HG02943 (cell line): ENCODE measurements at regions not wholly inside any gene's neighbourhood (a gene's known extent, or its start where the extent isn't known, plus 50 kb on each side); places are given as distances from the start of the nearest gene placed in this dataset.
"Not testable (repeated sequence)": the region's sequence is repeated elsewhere in the genome, so short reads cannot be mapped to it uniquely, and the experiment has no call there.

ENCODE experiments used
- ATAC-seq: cut with Tn5 transposase; IDR thresholded peaks from one replicate; pipeline ENCODE4 v1.9.1; 2021; ENCODE audit warnings: mild to moderate bottlenecking, low read depth, moderate library complexity; ENCODE audit not compliant: unreplicated experiment

DNA sequence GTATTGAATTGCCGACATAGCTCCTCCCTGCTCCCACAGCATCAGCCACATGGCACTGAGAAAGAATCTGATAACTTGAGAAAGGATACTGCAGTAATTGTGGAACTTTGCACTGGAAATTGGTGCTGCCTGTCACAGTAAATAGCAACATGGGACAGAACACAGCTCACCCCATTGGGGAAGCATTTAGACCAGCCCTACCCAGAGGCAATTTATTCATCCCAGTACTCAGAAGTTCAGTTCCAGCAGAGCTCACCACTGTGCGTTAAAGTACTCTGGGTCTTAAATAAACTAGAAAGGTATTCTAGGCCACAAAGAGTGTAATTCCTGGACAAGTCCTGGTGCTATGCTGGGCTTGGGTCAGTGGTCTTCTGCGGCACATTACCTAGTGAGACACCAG lies 347.1 kb downstream of the PYDC2 start:
- no peak for ATAC-seq

DNA sequence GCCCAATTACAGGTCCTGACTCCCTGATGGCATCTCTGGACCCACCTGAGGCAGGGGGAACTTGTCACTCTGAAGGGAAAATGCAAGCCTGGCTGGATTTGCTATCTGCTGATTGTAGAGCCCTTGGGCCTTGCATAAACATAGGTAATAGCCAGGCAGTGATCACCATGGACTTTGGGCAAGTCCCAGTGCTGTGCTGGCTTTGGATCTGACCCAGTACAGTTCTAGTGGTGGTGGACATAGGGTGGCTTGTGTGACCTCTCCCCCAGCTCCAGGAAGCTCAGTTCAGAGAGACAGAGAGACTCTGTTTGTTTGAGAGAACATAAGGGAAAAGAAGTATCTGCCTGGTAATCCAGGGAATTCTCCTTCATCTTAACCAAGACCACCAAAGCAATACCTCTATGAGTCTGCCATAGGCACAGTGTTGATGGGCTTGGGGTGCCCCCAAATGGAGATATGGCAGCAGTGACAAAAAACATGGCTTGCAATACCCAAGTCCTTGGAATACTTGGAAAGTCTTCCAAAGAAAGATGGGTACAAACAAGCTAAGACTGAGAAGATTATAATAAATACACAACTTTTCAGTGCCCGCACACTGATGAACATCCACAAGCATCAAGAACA lies 348.5 kb downstream of the PYDC2 start:
- no peak for ATAC-seq

DNA sequence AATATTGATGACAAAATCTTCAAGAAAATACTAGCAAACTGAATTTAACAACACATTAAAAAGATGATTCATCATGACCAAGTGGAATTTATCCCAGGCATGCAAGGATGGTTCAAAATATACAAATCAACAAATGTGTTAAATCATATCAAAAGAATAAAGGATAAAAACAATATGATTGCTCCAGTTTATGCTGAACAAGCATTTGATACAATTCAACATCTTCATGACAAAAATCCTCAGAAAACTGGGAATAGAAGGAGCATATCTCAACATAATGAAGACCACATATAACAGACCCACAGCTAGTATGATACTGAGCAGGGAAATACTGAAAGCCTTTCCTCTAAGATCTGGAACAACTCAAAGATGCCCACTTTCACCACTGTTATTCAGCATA lies 352.3 kb downstream of the PYDC2 start:
- no peak for ATAC-seq

DNA sequence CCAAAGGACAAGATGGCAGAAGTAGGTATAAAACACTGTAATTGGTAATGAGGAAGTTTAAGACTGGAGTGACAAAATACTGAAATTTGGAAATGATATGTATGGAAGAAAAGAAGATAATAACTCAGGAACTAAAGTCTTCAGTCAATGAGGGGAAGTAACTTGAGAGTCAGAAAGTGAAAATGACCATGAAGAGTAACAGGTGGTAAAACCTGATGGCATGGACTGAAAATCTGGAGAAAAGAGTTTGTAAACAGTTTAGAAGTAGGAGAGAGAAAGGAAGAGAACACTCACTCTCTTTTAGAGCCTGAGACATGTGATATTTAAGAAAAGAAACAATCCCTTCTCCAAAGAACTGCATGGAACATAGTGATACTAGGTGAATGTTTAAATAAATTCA lies 387.9 kb downstream of the PYDC2 start:
- ATAC-seq: no peak

DNA sequence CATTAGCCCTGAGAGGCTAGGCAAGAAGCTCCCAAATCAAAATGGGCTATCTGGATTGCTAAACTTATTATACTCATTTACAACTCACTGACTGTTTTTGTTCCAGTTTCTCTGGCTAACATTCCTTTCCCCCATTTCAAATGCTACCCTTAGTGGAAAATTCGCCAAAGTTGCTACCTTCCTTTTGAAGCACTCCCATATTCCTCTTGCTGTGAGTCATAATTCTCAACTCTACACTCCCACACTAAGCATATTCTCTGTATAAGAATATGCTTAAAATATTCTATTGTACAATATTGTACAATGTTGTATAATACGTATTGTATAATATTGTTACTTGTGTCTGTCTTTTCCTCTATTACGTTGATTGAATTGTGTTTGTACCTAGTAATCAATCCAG lies 398.6 kb downstream of the PYDC2 start:
- no peak for ATAC-seq

DNA sequence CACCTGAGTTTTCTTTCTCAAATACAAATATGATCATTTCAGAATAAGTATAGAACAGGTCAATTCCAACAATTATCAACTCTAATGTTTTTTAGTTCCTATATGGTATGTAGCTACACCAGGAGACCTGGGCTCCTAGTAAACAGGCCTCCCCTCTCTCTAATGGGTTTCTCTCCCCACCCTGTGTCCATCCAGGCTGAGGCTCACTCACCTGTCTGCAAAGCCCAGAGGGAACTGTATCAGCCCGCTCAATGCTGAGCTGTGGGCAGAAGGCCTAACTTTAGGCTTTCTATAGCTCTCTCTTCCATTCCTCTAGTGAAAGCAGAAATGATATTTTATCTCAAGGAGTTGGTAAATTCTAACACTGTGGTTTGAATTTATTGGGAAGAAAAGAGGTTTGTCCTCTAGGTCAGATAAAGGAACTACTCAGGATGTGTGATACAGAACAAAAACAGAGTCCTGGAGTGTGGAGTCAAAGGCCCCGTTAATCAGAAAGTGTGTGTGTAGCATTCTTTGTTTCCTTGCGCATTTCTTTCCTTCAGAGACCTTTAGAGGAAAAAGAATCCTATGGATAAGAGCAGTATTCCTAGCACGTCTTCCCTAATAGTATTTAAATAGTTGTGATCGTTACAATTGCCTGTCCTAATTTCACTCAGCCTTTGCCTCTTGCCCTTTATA lies 408.9 kb downstream of the PYDC2 start:
- no peak for ATAC-seq

DNA sequence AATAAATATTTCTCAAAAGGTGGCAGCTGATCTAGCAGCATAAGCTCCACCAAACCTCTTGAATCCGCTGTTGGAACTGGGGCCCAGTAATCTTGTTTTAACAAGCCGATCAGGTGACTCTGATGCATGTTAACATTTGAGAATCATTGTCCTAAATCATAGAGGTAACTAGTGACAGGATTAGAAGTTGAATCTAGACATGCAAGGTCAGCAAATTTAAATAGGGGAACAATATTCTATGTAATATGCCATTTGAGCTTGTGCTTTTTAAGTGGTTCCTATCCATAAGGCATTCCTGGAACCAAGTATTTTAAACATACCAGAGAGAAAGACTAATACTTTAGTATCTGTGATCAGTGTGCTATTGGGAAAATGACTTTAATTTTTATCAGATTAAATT lies 412.8 kb downstream of the PYDC2 start:
- no peak for ATAC-seq

DNA sequence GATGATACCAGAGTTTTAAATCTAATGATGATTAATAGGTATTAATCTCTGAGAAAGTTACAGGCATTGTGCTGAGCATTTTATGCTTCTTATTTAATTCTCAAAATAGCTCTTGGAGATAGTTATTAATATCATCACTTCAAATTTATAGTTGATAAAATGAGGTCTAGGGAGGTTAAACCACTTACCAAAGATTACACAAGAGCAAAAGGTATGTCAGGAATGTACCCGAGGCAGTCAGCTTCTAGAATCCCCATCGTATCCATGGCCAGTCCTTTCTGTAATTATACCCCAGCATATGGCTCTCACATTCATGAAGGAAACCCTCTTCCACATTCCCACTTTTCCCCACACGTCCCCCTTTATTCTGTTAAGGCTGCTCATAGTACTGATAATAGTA lies 421.3 kb downstream of the PYDC2 start:
- no peak for ATAC-seq

DNA sequence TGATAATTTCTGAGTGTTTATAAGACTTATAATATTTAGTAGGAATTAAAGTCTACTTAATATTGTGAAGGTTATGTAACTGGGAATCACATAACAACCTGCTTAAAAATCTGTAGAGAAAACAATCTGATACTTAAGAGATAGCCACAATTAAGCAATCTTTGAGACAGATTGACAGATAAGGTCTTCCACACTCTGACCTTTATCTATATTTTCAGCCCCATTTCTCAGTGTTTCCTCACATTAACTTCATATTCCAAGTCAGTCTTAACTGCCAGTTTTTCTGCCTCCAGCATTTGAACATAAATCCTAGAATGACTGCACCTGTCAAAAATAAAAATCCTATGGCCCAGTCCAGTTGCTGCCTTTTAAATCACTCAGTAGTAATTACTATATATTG lies 423.2 kb downstream of the PYDC2 start:
- no peak for ATAC-seq

DNA sequence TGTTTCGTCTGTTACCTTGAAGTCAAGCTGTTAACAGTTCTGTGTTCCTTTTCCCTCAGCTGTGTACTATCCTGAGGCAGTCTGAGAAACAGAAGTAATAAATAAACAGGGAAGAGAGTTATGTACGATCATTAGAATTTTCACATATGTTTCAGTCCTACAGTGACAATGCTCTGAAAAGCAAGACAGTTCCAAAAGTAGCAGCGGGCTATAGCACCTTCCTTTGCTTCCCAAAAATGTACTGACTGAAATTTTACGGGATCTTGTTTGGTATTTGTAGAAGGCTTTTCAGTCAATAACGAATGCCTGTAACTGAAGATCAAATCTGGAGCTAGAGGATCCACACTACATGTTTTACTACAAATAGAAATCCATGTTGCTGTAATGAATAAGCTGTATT lies 428.1 kb downstream of the PYDC2 start:
- ATAC-seq: no peak

DNA sequence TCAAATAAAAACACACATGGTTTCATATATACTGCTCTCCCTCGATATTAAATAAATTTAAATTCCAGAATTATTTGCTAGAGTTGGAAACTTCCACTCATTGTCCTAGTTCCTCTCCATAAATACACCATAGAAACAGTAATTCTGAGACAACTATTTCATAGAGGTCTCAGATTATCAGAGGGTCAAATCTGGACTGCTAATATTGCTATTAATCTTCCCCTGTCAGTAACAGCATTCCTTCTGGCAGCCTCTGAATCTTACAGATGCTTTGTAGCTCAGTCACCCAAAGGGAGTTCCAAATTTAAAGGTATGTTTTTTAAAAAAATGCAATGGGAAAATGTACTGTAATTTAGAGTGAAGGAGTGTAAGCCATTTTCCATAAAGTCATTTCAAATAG lies 428.8 kb downstream of the PYDC2 start:
- ATAC-seq: no peak

DNA sequence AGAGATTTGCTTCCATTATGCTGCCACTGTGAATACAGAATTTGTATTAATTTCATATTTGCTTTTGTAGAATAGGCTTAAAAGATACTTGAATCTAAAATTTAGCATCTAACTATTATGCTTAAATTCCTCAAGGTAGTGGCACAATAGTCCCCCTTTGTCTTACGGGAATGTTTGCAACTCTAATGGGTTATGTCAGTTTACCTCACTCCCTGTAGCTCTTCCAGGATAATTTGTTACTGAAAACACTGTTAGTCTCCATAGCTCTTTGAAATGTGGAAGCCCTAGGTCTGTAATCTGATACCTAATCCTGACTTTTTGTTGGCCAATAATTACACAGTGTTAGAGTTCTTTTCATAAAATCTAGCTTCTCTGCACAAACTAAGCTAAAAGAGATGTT lies 433.4 kb downstream of the PYDC2 start:
- ATAC-seq: no peak

DNA sequence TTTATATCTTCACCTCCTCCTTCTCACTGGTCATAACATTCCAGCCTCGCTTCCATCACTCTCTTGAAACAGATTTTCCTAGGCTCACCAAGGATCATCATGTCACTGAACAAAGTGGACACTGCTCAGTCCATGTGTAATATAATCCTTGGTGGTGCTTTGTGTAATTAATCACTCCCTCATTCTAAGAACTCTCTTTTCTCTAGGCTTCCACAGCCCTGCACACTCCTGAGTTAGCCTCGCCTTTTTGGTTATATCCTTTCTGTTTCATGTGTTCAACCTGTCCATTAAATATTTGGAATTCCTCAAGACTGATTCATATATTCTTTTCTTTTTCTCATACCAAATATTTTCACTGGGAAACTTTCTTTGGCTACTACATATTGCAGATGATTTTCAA lies 440.8 kb downstream of the PYDC2 start:
- ATAC-seq: no peak

DNA sequence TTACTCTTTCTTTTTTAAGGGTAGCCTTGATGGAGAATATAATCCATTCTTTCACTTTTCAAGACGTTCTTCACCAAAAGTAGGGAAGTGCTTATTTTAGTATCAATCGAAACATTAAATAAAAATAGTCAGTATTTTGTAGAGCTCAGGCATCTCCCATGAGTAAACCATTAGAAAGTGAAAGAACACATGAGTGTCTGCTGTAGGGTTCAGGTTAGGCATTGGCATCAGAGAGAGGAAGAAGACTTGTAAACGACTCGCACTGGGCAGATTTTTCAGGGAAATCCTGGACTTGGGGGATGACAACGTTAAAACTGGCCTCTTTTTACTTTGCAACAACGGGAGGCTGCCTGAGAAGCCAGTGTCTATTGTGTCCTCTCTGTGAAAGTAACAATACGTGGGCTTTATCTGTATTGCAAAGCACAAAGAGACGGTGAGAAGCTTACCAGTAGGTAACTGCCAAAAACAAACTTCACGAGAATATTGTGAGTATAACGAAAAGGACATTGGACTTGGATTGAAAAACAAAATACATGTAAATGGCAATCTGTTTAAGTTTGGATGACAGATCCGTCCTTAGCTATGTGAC lies 451.7 kb downstream of the PYDC2 start:
- ATAC-seq: no peak

DNA sequence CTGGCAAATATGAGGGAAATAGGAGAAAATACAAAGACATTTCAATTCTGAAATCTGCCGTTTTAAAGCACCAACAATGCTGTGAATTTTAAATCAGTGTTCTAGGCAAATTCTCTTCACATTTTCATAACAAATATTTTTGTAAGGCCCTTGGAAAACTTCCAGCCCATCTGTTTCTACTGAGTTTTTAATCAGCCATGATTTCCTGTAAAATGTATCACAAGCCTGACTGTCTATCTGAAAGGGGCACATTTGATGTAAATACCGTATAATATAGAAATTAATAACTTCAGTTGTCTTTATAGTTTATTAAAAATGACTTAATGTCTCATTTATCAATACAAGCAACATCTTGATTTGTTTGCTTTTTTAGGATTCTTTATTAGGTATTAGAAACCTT lies 454.7 kb downstream of the PYDC2 start:
- no peak for ATAC-seq

DNA sequence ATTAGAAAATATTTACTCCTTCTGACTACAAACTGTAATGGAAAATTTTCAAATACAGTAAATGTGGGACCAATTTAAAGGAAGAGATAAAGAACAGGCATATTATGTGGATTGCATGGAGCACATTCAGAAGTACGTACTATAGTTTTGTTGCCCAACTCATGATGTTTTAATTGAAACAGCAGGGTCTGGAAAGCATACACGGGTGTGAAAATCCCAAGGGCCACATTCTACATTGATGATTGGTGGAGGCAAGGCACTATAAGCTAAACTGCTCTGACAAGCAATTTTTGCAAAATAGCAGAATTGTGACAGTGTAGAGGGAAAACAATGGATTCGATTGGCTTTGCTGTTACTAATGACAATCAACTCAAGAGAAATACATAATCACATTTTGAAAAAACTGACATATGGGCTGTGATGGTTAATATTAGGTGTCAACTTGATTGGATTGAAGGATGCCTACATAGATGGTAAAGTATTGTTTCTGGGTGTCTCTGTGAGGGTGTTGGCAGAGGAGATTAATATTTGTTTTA lies 458.6 kb downstream of the PYDC2 start:
- no peak for ATAC-seq

DNA sequence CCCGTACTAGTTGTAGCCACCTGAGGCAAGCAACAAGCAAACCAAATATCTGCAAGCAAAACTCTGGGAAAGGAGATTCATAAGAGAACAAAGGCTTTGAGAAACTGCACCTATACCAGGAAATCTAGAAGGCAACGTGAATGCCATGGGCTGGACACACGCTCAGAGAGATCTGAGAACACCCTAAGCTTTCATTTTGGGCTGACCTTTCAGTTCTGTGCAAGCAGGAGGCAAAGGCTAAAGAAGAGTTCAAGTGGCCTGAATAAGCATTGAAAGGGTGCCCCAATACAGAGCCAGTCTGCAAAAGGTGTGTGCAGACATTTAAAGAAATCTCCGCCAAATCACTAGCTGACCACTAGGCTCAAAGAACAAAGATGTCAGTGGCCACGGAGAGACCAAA lies 461.6 kb downstream of the PYDC2 start:
- no peak for ATAC-seq

DNA sequence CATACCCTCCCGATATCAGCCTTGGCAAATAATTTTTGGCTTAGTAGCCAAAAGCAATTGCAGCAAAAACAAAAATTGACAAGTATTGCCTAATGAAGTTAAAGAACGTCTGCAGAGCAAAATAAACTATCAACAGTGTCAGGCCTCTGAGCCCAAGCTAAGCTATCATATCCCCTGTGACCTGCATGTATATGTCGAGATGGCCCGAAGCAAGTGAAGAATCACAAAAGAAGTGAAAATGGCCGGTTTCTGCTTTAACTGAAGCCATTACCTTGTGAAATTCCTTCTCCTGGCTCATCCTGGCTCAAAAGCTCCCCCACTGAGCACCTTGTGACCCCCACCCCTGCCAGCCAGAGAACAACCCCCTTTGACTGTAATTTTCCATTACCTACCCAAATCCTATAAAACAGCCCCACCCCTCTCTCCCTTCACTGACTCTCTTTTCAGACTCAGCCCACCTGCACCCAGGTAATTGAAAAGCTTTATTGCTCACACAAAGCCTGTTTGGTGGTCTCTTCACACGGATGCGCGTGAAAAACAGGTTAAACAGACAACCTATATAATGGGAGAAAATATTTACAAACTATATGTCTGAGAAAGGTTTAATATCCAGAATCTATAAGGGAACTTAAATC lies 466.3 kb downstream of the PYDC2 start:
- not testable (repeated sequence) for ATAC-seq

DNA sequence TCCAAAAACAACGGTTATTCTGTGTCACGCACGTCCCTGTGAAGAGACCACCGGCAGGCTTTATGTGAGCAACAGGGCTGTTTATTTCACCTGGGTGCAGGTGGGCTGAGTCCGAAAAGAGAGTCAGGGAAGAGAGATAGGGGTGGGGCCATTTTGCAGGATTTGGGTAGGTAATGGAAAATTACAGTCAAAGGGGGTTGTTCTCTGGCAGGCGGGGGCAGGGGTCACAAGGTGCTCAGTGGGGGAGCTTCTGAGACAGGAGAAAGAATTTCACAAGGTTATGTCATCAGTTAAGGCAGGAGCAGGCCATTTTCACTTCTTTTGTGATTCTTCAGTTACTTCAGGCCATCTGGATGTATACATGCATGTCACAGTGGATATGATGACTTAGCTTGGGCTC lies 467.0 kb downstream of the PYDC2 start:
- ATAC-seq: not testable (repeated sequence)

DNA sequence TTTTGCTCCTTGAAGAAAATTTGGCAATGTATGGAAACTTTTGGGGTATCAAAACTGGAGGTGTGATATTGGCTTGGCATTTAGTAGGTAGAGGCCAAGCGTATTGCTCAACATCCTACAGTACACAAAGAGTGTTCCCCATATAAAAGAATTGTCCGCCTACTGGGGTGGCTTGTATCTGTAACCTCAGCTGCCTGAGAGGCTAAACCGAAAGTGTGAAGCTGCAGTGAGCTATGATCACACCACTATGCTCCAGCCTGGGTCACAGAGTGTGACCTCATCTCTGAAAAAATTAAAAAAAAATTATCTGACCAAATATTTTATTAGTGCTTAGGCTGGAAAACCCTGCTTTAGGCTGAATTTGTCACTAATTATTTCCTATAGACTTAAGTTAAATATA lies 483.9 kb downstream of the PYDC2 start:
- ATAC-seq: no peak

DNA sequence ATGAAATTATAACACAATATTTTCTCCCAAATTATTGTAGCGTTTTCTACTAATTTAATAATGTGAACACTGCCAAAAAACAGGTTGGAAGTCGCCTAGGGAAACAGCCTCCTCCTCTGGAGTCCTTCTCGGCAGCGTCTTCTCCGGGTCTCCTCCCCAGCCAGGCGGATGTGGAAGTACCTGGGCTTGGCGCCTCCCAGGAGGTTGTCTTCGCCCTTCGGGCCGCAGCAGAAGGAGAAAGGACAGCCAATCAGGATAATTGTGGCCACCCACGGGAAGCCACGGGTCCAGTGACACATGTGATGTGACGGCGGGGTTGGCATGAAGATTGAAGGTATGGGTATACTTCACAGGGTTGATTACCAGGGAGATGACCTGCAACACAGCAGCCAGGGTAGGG lies 491.2 kb downstream of the PYDC2 start:
- ATAC-seq: no peak

DNA sequence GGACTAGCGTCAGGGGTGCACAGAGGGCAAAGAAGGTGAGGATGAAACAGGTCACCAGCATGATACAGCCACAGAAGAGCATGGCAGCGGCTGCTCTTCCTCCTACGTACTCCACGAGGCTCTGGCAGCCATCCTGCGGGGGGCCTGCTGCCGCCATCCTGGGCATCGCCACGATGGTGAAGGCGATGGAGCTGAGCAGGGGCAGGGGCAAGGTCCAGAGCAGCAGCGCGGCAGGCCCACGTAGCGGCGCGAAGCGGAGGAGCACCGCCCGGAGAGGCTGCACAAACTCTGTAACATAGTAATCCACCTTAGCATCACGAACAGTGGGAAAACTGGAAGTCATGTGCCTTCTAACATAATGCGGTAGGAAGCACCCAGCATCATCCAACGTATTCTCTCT lies 491.6 kb downstream of the PYDC2 start:
- no peak for ATAC-seq
